Left lung (tissue), 4 donors: ENCODE measurements at regions not wholly inside any gene's neighbourhood (a gene's known extent, or its start where the extent isn't known, plus 50 kb on each side); places are given as distances from the start of the nearest gene placed in this dataset.

ENCODE experiments used
- ATAC-seq: fragments of 200-7000 bp; cut with Tn5 transposase; one replicate; pipeline ENCODE4 v1.9.1; 2020; ENCODE audit warnings: moderate library complexity
- DNase-seq, 4 donors: peaks; one replicate each; pipeline ENCODE4 v3.0.0-alpha.2; 2013 to 2020
- H3K27ac ChIP-seq, 2 donors: fragments of 200-600 bp; sonication (generic) in 1 of 2; one replicate each; pipeline versions ENCODE4 v1.5.0 to v1.8.0; 2020 to 2021
- H3K27me3 ChIP-seq, 2 donors: fragments of 200-600 bp; sonication (generic) in 1 of 2; one replicate each; pipeline versions ENCODE4 v1.5.0 to v1.8.0; 2020 to 2021
- H3K36me3 ChIP-seq, 2 donors: fragments of 200-600 bp; sonication (generic) in 1 of 2; one replicate each; pipeline versions ENCODE4 v1.5.0 to v1.8.0; 2020 to 2021
- H3K4me1 ChIP-seq, 2 donors: fragments of 200-600 bp; one replicate each; pipeline ENCODE4 v1.8.0; 2021
- H3K4me3 ChIP-seq, 2 donors: fragments of 200-600 bp; sonication (generic) in 1 of 2; one replicate each; pipeline versions ENCODE4 v1.5.0 to v1.8.0; 2020 to 2021; ENCODE audit warnings: mild to moderate bottlenecking in 1 of 2
- H3K9me3 ChIP-seq, 2 donors: fragments of 200-600 bp; sonication (generic) in 1 of 2; one replicate each; pipeline versions ENCODE4 v1.5.0 to v1.8.0; 2020 to 2021
- intact Hi-C, 2 donors: fragments of 100-400 bp; cut with DNase I; formaldehyde crosslinking; loops; one replicate each; pipeline versions ENCODE4 v1.11.2 to v1.14.2; 2022
- TF ChIP-seq, protein P1 (sequence below), 2 donors: fragments of 200-600 bp; sonication (generic) in 1 of 2; IDR thresholded peaks; one replicate each; pipeline versions ENCODE4 v1.5.0 to v1.8.0; 2021; ENCODE audit warnings: antibody characterized with exemption in 2 of 2
- donor health status: DM: no; HTN: yes; CAD: no.
- donor health status: DM: no; HTN: no; CAD: no.

DNA sequence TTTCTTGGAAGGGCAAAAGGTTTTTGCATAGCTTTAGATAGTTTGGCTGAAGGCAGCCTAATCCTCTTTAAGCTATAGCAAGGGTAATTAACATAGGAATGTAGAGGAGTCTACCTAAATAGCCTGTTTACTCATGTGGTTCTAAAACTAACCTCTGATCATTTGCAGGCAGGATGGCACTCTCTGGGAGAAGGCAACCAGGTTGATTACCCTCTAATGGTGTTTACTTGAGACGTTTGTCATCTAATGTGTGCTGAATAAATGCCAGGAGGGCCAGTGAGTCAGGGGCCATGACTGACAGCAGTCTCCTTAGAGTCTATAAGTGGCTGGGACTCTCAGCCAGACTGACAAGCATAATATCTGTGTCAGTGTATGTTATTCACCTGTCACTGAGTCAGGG, 286.4 kb downstream of the PCNX1 start:
- intact Hi-C loops, result no loop called here
- ATAC-seq (no peak), DNase-seq (no peak)
- TF ChIP-seq, protein P1, sequence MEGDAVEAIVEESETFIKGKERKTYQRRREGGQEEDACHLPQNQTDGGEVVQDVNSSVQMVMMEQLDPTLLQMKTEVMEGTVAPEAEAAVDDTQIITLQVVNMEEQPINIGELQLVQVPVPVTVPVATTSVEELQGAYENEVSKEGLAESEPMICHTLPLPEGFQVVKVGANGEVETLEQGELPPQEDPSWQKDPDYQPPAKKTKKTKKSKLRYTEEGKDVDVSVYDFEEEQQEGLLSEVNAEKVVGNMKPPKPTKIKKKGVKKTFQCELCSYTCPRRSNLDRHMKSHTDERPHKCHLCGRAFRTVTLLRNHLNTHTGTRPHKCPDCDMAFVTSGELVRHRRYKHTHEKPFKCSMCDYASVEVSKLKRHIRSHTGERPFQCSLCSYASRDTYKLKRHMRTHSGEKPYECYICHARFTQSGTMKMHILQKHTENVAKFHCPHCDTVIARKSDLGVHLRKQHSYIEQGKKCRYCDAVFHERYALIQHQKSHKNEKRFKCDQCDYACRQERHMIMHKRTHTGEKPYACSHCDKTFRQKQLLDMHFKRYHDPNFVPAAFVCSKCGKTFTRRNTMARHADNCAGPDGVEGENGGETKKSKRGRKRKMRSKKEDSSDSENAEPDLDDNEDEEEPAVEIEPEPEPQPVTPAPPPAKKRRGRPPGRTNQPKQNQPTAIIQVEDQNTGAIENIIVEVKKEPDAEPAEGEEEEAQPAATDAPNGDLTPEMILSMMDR (IDR thresholded peaks at IDR 0.05), result no peak
- Histone ChIP-seq H3K27me3 (no peaks in the 10 kb centered on the region), H3K36me3 (no peaks in the 10 kb centered on the region), H3K4me1 (no peaks in the 10 kb centered on the region), H3K4me3 (no peak overlapping the region), H3K27ac (no peak overlapping the region), H3K9me3 (no peaks in the 10 kb centered on the region)

DNA sequence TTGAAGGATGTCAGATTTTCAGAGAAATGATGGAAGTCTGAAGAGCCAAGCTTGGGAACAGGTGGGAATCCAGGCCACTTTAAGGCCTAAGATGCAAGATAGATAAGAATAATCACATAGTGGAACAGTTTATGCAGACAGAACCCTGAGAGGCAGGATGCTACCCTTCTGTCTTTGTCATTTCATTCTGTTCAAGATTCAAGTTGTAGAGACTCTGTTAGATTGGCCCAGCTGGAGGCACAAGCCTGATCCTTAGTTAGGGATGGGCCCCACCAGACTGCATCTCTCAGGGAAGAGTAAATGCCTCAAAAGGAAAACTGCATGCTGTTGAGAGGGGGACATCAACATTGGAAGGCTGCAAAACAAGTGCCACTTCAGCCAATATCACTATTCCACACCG, 287.0 kb downstream of the PCNX1 start:
- H3K36me3 ChIP-seq, result no peaks in the 10 kb centered on the region
- intact Hi-C loops, result no loop called here
- ATAC-seq (no peak), DNase-seq (no peak)
- no peak overlapping the region for H3K27ac ChIP-seq
- no peaks in the 10 kb centered on the region for H3K9me3 ChIP-seq
- TF ChIP-seq, protein P1 (IDR thresholded peaks at IDR 0.05), result no peak
- no peak overlapping the region for H3K4me3 ChIP-seq
- H3K4me1 ChIP-seq, result no peaks in the 10 kb centered on the region
- H3K27me3 ChIP-seq, result no peaks in the 10 kb centered on the region

DNA sequence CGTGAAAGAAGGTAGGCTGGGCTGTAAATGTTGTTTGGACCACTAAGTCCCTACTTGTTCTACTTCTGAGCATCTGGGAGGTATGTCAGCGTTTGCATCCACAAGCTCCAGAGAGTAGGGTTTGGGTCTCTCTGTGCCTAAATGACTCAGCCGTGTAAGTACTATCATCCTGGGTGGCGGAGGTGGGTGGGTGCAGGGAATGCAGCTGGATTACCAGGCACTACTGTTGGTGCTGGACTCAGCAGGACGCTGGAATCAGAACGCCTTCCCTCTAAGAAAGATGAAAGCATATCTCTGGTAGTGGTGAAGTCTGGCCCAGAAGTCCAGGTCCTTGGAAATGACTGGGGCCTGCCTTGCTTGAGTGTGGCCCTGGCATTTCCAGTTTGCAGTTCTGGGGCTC, 289.7 kb downstream of the PCNX1 start:
- Histone ChIP-seq H3K27me3 (no peaks in the 10 kb centered on the region), H3K4me3 (no peak overlapping the region), H3K27ac (no peak overlapping the region), H3K36me3 (no peaks in the 10 kb centered on the region), H3K4me1 (no peaks in the 10 kb centered on the region), H3K9me3 (no peaks in the 10 kb centered on the region)
- ATAC-seq (no peak), DNase-seq (no peak)
- intact Hi-C loops, result no loop called here
- TF ChIP-seq, protein P1 (IDR thresholded peaks at IDR 0.05), result no peak

DNA sequence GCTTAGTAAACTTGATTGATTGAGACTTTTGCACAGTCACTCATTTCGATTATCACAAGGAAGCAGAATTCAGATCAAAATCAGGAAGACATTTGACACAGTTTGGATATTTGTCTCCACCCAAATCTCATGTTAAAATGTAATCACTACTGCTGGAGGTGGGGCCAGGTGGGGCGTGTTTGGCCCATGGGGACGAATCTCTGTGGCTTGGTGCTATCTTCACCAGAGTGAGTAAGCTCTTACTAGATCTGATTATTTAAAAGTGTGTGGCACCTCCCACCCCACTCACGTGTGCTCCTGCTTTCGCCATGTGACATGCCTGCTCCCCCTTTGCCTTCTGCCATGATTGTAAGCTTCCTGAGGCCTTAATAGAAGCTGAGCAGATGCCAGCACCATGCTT, 291.4 kb downstream of the PCNX1 start:
- ATAC-seq, result no peak
- intact Hi-C loops, result no loop called here
- H3K4me3 ChIP-seq, result no peak overlapping the region

DNA sequence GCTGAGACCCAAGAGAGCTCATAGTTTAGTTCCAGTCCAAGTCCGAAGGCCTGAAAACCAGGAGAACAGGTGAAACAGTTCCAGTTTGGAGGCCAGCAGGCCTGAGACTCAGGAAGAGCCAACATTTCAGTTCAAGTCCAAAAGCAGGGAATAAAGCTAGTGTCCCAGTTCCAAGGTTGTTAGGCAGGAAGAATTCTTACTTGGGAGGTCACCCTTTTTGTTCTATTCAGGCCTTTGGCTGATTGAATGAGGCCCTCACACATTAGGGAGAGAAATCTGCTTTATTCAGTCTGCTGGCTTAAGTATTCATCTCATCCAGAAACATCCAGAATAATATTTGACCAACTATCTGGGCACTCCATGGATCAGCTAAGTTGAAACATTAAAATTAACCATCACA, 294.6 kb downstream of the PCNX1 start:
- intact Hi-C loops, result no loop called here
- H3K27ac ChIP-seq, result no peak overlapping the region
- ATAC-seq, result no peak
- no peak for DNase-seq
- H3K9me3 ChIP-seq, result no peaks in the 10 kb centered on the region
- H3K4me1 ChIP-seq, result no peaks in the 10 kb centered on the region
- no peak overlapping the region for H3K4me3 ChIP-seq
- H3K36me3 ChIP-seq, result no peaks in the 10 kb centered on the region
- TF ChIP-seq, protein P1 (IDR thresholded peaks at IDR 0.05), result no peak
- H3K27me3 ChIP-seq, result no peaks in the 10 kb centered on the region

More for the DNA sequence above, 291.4 kb downstream of the PCNX1 start:
- no peaks in the 10 kb centered on the region for H3K27me3 ChIP-seq
- H3K4me1 ChIP-seq, result no peaks in the 10 kb centered on the region
- no peaks in the 10 kb centered on the region for H3K9me3 ChIP-seq
- no peak for DNase-seq
- H3K36me3 ChIP-seq, result no peaks in the 10 kb centered on the region
- no peak overlapping the region for H3K27ac ChIP-seq
- TF ChIP-seq, protein P1 (IDR thresholded peaks at IDR 0.05), result no peak
